ENCODE measurements at regions not wholly inside any gene's neighbourhood (a gene's known extent, or its start where the extent isn't known, plus 50 kb on each side); places are given as distances from the start of the nearest gene placed in this dataset.

GRCh38 chr13:66222926-66223325 lies 1007.2 kb downstream of the PCDH9 start:
- no peak for ATAC-seq
- TF ChIP-seq, protein P1, sequence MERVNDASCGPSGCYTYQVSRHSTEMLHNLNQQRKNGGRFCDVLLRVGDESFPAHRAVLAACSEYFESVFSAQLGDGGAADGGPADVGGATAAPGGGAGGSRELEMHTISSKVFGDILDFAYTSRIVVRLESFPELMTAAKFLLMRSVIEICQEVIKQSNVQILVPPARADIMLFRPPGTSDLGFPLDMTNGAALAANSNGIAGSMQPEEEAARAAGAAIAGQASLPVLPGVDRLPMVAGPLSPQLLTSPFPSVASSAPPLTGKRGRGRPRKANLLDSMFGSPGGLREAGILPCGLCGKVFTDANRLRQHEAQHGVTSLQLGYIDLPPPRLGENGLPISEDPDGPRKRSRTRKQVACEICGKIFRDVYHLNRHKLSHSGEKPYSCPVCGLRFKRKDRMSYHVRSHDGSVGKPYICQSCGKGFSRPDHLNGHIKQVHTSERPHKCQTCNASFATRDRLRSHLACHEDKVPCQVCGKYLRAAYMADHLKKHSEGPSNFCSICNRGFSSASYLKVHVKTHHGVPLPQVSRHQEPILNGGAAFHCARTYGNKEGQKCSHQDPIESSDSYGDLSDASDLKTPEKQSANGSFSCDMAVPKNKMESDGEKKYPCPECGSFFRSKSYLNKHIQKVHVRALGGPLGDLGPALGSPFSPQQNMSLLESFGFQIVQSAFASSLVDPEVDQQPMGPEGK (CRISPR knock-in tag; IDR thresholded peaks at IDR 0.05; ENCODE audit: borderline replicate concordance) = no peak
- TF ChIP-seq ZNF70 (CRISPR knock-in tag; IDR thresholded peaks at IDR 0.05) (no peak), CREB5 (CRISPR knock-in tag; IDR thresholded peaks at IDR 0.05; ENCODE audit: low read depth) (no peak), GLIS3 (CRISPR knock-in tag; IDR thresholded peaks at IDR 0.05) (no peak), SNAI2 (CRISPR knock-in tag; IDR thresholded peaks at IDR 0.05) (no peak), CSDC2 (CRISPR knock-in tag; IDR thresholded peaks at IDR 0.05) (no peak), ZNF8 (CRISPR knock-in tag; IDR thresholded peaks at IDR 0.05) (no peak), ESRRG (CRISPR knock-in tag; IDR thresholded peaks at IDR 0.05) (no peak), PPARA (CRISPR knock-in tag; IDR thresholded peaks at IDR 0.05; ENCODE audit: borderline replicate concordance) (no peak)
- TF ChIP-seq, protein P2, sequence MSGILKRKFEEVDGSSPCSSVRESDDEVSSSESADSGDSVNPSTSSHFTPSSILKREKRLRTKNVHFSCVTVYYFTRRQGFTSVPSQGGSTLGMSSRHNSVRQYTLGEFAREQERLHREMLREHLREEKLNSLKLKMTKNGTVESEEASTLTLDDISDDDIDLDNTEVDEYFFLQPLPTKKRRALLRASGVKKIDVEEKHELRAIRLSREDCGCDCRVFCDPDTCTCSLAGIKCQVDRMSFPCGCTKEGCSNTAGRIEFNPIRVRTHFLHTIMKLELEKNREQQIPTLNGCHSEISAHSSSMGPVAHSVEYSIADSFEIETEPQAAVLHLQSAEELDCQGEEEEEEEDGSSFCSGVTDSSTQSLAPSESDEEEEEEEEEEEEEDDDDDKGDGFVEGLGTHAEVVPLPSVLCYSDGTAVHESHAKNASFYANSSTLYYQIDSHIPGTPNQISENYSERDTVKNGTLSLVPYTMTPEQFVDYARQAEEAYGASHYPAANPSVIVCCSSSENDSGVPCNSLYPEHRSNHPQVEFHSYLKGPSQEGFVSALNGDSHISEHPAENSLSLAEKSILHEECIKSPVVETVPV (CRISPR knock-in tag; IDR thresholded peaks at IDR 0.05) = no peak
- TF ChIP-seq, protein P3, sequence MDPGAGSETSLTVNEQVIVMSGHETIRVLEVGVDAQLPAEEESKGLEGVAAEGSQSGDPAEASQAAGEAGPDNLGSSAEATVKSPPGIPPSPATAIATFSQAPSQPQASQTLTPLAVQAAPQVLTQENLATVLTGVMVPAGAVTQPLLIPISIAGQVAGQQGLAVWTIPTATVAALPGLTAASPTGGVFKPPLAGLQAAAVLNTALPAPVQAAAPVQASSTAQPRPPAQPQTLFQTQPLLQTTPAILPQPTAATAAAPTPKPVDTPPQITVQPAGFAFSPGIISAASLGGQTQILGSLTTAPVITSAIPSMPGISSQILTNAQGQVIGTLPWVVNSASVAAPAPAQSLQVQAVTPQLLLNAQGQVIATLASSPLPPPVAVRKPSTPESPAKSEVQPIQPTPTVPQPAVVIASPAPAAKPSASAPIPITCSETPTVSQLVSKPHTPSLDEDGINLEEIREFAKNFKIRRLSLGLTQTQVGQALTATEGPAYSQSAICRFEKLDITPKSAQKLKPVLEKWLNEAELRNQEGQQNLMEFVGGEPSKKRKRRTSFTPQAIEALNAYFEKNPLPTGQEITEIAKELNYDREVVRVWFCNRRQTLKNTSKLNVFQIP (CRISPR knock-in tag; IDR thresholded peaks at IDR 0.05; ENCODE audit: borderline replicate concordance, low read depth) = no peak

DNA sequence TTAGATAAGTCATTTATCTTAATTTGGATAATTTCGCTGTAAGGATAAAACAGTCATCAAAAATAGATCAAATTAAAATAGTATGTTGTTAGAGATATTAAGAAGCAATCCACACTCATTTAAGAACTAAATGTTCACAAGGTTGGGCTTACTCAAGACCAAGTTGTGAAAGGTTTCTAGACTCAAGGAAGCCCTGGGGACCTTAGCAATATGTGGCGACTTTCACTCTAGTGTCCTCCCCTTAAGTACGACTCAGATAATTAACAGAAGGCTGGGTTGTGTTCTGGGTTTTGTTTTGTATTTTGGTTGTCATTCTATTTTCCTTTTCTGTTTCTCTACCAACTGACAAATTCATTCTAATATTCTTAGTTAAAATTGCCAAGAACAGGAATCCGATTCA lies 1008.0 kb downstream of the PCDH9 start:
- ATAC-seq = no peak

GRCh38 chr13:66219506-66219905 lies 1010.6 kb downstream of the PCDH9 start:
- TF ChIP-seq SNAI2 (CRISPR knock-in tag; IDR thresholded peaks at IDR 0.05) (no peak), OSR1 (CRISPR knock-in tag; IDR thresholded peaks at IDR 0.05) (no peak), ZC3H10 (CRISPR knock-in tag; IDR thresholded peaks at IDR 0.05) (no peak), CSDC2 (CRISPR knock-in tag; IDR thresholded peaks at IDR 0.05) (no peak), ZNF8 (CRISPR knock-in tag; IDR thresholded peaks at IDR 0.05) (no peak), ZFP3 (CRISPR knock-in tag; IDR thresholded peaks at IDR 0.05) (no peak)

More for the DNA sequence above, 1008.0 kb downstream of the PCDH9 start:
- TF ChIP-seq PPARA (CRISPR knock-in tag; IDR thresholded peaks at IDR 0.05; ENCODE audit: borderline replicate concordance) = no peak
- TF ChIP-seq SNAI2 (CRISPR knock-in tag; IDR thresholded peaks at IDR 0.05) = no peak
- TF ChIP-seq RARB (CRISPR knock-in tag; IDR thresholded peaks at IDR 0.05) = no peak
- TF ChIP-seq ZFP30 (CRISPR knock-in tag; IDR thresholded peaks at IDR 0.05) = no peak
- TF ChIP-seq ISL1 (CRISPR knock-in tag; IDR thresholded peaks at IDR 0.05) = no peak
- TF ChIP-seq TCF4 (CRISPR knock-in tag; IDR thresholded peaks at IDR 0.05; ENCODE audit: borderline replicate concordance) = no peak
- no peak for TF ChIP-seq TOX (CRISPR knock-in tag; IDR thresholded peaks at IDR 0.05; ENCODE audit: borderline replicate concordance)
- TF ChIP-seq ZNF70 (CRISPR knock-in tag; IDR thresholded peaks at IDR 0.05) = no peak
- TF ChIP-seq OSR1 (CRISPR knock-in tag; IDR thresholded peaks at IDR 0.05) = no peak
- TF ChIP-seq ARNTL (CRISPR knock-in tag; IDR thresholded peaks at IDR 0.05; ENCODE audit: borderline replicate concordance, low read depth) = no peak
- TF ChIP-seq BACH2 (CRISPR knock-in tag; IDR thresholded peaks at IDR 0.05; ENCODE audit: borderline replicate concordance) = no peak
- TF ChIP-seq ZNF565 (CRISPR knock-in tag; conservative IDR thresholded peaks at IDR 0.05; ENCODE audit: low read depth) = no peak
- no peak for TF ChIP-seq ESRRG (CRISPR knock-in tag; IDR thresholded peaks at IDR 0.05)
- TF ChIP-seq TSHZ2 (CRISPR knock-in tag; IDR thresholded peaks at IDR 0.05) = no peak
- TF ChIP-seq GLIS3 (CRISPR knock-in tag; IDR thresholded peaks at IDR 0.05) = no peak
- TF ChIP-seq ZNF8 (CRISPR knock-in tag; IDR thresholded peaks at IDR 0.05) = no peak

More at GRCh38 chr13:66219506-66219905, 1010.6 kb downstream of the PCDH9 start:
- ATAC-seq = no peak
